Ammon's horn (tissue), 1 donor: ENCODE measurements at regions not wholly inside any gene's neighbourhood (a gene's known extent, or its start where the extent isn't known, plus 50 kb on each side); places are given as distances from the start of the nearest gene placed in this dataset.

ENCODE experiments used
- DNase-seq: peaks from one replicate; pipeline ENCODE4 v3.0.0-alpha.2; 2016; ENCODE audit warnings: low spot score

- DNase-seq = no peak
Measured at GRCh38 chr11:97962758-97963157, 1058.0 kb upstream of the CNTN5 start.

- no peak for DNase-seq
Measured at GRCh38 chr11:97963528-97964331, 1057.0 kb upstream of the CNTN5 start.

GRCh38 chr11:97964332-97965004 lies 1056.3 kb upstream of the CNTN5 start:
- no peak for DNase-seq

- DNase-seq = no peak
Measured at GRCh38 chr11:97965849-97966646, 1054.7 kb upstream of the CNTN5 start.

- DNase-seq = no peak
Measured at GRCh38 chr11:97966901-97967300, 1053.8 kb upstream of the CNTN5 start.

- no peak for DNase-seq
Measured at GRCh38 chr11:97968071-97968470, 1052.7 kb upstream of the CNTN5 start.

GRCh38 chr11:97972731-97973130 lies 1048.0 kb upstream of the CNTN5 start:
- DNase-seq = no peak

- no peak for DNase-seq
Measured at GRCh38 chr11:97973352-97973857, 1047.3 kb upstream of the CNTN5 start.

GRCh38 chr11:97974798-97975498 lies 1045.8 kb upstream of the CNTN5 start:
- no peak for DNase-seq

- no peak for DNase-seq
Measured at GRCh38 chr11:97977726-97978125, 1043.0 kb upstream of the CNTN5 start.

GRCh38 chr11:97979741-97980140 lies 1041.0 kb upstream of the CNTN5 start:
- DNase-seq = no peak

GRCh38 chr11:97982512-97982911 lies 1038.2 kb upstream of the CNTN5 start:
- no peak for DNase-seq

GRCh38 chr11:97989121-97989520 lies 1031.6 kb upstream of the CNTN5 start:
- no peak for DNase-seq

- no peak for DNase-seq
Measured at GRCh38 chr11:97990162-97990920, 1030.4 kb upstream of the CNTN5 start.

GRCh38 chr11:97993562-97993961 lies 1027.2 kb upstream of the CNTN5 start:
- no peak for DNase-seq

GRCh38 chr11:97995874-97996273 lies 1024.9 kb upstream of the CNTN5 start:
- DNase-seq = no peak

- DNase-seq = no peak
Measured at GRCh38 chr11:97996762-97997161, 1024.0 kb upstream of the CNTN5 start.

- no peak for DNase-seq
Measured at GRCh38 chr11:98003606-98004371, 1017.0 kb upstream of the CNTN5 start.

GRCh38 chr11:98007072-98007471 lies 1013.7 kb upstream of the CNTN5 start:
- no peak for DNase-seq

- DNase-seq = no peak
Measured at GRCh38 chr11:98027652-98028051, 993.1 kb upstream of the CNTN5 start.
